HUES6 (cell line): ENCODE measurements at regions not wholly inside any gene's neighbourhood (a gene's known extent, or its start where the extent isn't known, plus 50 kb on each side); places are given as distances from the start of the nearest gene placed in this dataset.

Source experiments
- H3K27ac ChIP-seq: 2 replicates; pipeline ENCODE4 v1.7.0; 2013; ENCODE audit warnings: low read depth, mild to moderate bottlenecking, low read length, inconsistent platforms
- H3K27me3 ChIP-seq: 2 replicates; pipeline ENCODE4 v1.6.1; 2013; ENCODE audit warnings: low read length; ENCODE audit not compliant: control insufficient read depth, insufficient read depth
- H3K36me3 ChIP-seq: 2 replicates; pipeline ENCODE4 v1.6.1; 2013; ENCODE audit warnings: low read length; ENCODE audit not compliant: control insufficient read depth, insufficient read depth
- H3K4me1 ChIP-seq: 2 replicates; pipeline ENCODE4 v1.6.1; 2013; ENCODE audit warnings: low read length; ENCODE audit not compliant: control insufficient read depth, insufficient read depth
- H3K4me3 ChIP-seq: 2 replicates; pipeline ENCODE4 v1.5.1; 2013; ENCODE audit warnings: low read depth, low read length
- H3K9ac ChIP-seq: one replicate; pipeline ENCODE4 v1.6.1; 2013; ENCODE audit warnings: mild to moderate bottlenecking, low read length
- H3K9me3 ChIP-seq: 2 replicates; pipeline ENCODE4 v1.6.1; 2013; ENCODE audit warnings: low read depth, low read length; ENCODE audit not compliant: control insufficient read depth, insufficient read depth

- H3K27ac ChIP-seq, result no peak overlapping the region
- no peaks in the 10 kb centered on the region for H3K9me3 ChIP-seq
- H3K36me3 ChIP-seq, result no peaks in the 10 kb centered on the region
- no peaks in the 10 kb centered on the region for H3K27me3 ChIP-seq
- H3K4me3 ChIP-seq, result no peak overlapping the region
- H3K4me1 ChIP-seq, result no peaks in the 10 kb centered on the region
- no peak overlapping the region for H3K9ac ChIP-seq
These were observed 299.9 kb upstream of the SALL3 start for GRCh38 chr18:78679613-78680260.

- Histone ChIP-seq H3K4me3 (no peak overlapping the region), H3K36me3 (no peaks in the 10 kb centered on the region), H3K27ac (no peak overlapping the region), H3K4me1 (no peaks in the 10 kb centered on the region), H3K27me3 (no peaks in the 10 kb centered on the region), H3K9ac (no peak overlapping the region), H3K9me3 (no peaks in the 10 kb centered on the region)
These were observed 298.2 kb upstream of the SALL3 start for GRCh38 chr18:78681396-78681795.

DNA sequence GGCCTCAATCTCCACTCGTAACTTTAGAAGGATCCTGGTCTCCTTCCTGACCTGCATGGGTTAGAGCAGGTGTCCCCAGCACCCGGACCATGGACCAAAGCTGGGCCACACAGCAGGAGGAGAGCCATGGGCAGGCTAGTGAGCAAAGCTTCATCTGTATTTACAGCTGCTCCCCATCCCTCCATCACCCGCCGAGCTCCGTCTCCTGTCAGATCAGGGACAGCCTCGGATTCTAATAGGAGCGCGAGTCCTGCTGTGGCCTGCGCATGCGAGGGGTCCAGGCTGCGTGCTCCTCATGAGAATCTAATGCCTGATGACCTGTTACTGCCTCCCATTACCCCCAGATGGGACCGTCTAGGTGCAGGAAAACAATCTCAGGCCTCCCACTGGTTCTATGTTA lies 297.7 kb upstream of the SALL3 start:
- H3K4me1 ChIP-seq, result no peaks in the 10 kb centered on the region
- no peaks in the 10 kb centered on the region for H3K27me3 ChIP-seq
- H3K9ac ChIP-seq, result no peak overlapping the region
- H3K36me3 ChIP-seq, result no peaks in the 10 kb centered on the region
- no peak overlapping the region for H3K27ac ChIP-seq
- no peak overlapping the region for H3K4me3 ChIP-seq
- H3K9me3 ChIP-seq, result no peaks in the 10 kb centered on the region

- Histone ChIP-seq H3K27ac (no peak overlapping the region), H3K4me3 (no peak overlapping the region), H3K36me3 (no peaks in the 10 kb centered on the region), H3K9me3 (no peaks in the 10 kb centered on the region), H3K9ac (no peak overlapping the region), H3K4me1 (no peaks in the 10 kb centered on the region), H3K27me3 (no peaks in the 10 kb centered on the region)
These were observed 296.9 kb upstream of the SALL3 start for GRCh38 chr18:78682716-78683115.

- H3K4me3 ChIP-seq, result no peak overlapping the region
- no peaks in the 10 kb centered on the region for H3K4me1 ChIP-seq
- no peaks in the 10 kb centered on the region for H3K9me3 ChIP-seq
- no peak overlapping the region for H3K27ac ChIP-seq
- no peak overlapping the region for H3K9ac ChIP-seq
- H3K27me3 ChIP-seq, result no peaks in the 10 kb centered on the region
- H3K36me3 ChIP-seq, result no peaks in the 10 kb centered on the region
These were observed 296.2 kb upstream of the SALL3 start for GRCh38 chr18:78683191-78684010.

DNA sequence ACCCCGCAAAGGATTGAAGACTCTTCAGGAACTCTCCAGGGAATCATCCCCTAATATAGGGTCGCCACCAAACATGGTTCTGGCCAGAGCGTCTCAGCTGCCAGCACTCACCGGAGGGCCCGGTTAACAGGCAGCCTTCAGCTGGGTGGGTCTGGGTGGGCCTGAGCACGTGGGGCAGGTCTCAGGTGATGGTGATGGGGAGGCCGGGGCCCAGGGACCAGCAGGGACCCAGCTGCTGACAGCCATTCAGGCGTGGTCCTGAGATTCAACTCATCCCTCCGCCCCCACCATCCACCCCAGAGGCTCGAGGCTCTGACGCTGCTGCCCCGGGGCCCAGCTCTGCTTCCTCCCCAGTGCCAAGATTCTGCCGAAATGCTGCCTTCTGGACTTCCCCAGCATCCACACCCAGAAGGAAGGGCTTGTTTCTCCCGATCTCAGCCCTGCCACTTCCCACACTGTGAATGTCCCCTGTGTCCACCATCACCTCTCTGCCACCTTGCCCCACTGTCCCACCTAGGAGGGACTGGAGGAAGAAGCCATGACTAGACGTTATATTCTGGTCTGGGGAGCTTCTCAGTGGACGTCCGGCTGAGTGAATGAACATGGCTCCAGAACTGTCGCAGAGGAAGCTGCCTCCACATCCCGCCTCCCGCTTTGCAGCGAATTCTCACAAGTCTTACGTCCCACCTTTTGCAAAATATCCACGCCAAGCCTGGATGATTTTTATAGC lies 294.2 kb upstream of the SALL3 start:
- no peak overlapping the region for H3K27ac ChIP-seq
- no peaks in the 10 kb centered on the region for H3K9me3 ChIP-seq
- no peak overlapping the region for H3K4me3 ChIP-seq
- no peaks in the 10 kb centered on the region for H3K27me3 ChIP-seq
- H3K4me1 ChIP-seq, result no peaks in the 10 kb centered on the region
- H3K9ac ChIP-seq, result no peak overlapping the region
- H3K36me3 ChIP-seq, result no peaks in the 10 kb centered on the region

GRCh38 chr18:78685980-78686530 lies 293.6 kb upstream of the SALL3 start:
- Histone ChIP-seq H3K9ac (no peak overlapping the region), H3K27me3 (no peaks in the 10 kb centered on the region), H3K4me3 (no peak overlapping the region), H3K27ac (no peak overlapping the region), H3K4me1 (no peaks in the 10 kb centered on the region), H3K36me3 (no peaks in the 10 kb centered on the region), H3K9me3 (no peaks in the 10 kb centered on the region)

DNA sequence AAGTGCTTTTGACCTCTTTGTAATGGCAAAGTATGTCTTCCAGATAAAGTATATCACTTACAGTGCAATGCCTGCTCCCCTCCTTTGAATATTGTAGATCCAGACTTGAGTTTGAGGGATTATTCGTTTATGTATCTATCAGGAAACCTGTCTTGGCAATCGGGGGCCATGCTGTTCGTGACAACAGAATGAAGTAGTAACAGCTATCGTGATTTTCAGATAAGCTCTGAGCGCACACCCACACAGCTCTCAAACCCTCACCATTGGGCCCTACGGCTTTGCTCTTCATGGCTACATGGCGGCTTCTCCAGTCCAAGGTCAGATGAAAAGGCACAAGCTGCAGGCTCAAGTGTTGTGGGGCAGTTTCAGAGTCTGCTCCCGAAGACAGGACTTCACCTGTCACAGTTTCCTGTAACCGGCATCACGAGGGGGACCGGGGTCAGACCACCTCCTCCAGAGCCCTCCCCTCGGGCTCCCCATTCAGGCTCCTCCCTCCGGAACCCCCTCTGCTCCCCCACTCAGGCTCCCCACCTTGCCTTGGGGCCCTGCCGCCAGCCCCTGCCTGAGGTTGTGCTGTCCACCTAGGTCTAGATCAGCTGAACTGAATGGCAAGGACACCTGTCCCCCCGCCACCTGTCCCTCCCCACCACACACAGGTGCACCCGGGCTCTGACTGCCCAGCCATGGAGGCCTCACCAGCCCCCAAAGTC lies 292.5 kb upstream of the SALL3 start:
- Histone ChIP-seq H3K4me3 (no peak overlapping the region), H3K36me3 (no peaks in the 10 kb centered on the region), H3K27ac (no peak overlapping the region), H3K9me3 (no peaks in the 10 kb centered on the region), H3K9ac (no peak overlapping the region), H3K4me1 (no peaks in the 10 kb centered on the region), H3K27me3 (no peaks in the 10 kb centered on the region)

GRCh38 chr18:78687736-78688135 lies 291.9 kb upstream of the SALL3 start:
- Histone ChIP-seq H3K36me3 (no peaks in the 10 kb centered on the region), H3K27me3 (no peaks in the 10 kb centered on the region), H3K9ac (no peak overlapping the region), H3K9me3 (no peaks in the 10 kb centered on the region), H3K4me3 (no peak overlapping the region), H3K27ac (no peak overlapping the region), H3K4me1 (no peaks in the 10 kb centered on the region)

- Histone ChIP-seq H3K9ac (no peak overlapping the region), H3K4me1 (no peaks in the 10 kb centered on the region), H3K9me3 (no peaks in the 10 kb centered on the region), H3K36me3 (no peaks in the 10 kb centered on the region), H3K4me3 (no peak overlapping the region), H3K27ac (no peak overlapping the region), H3K27me3 (no peaks in the 10 kb centered on the region)
These were observed 291.4 kb upstream of the SALL3 start for GRCh38 chr18:78688249-78688648.
